Mucosa of descending colon (tissue), 3 donors: ENCODE measurements at regions not wholly inside any gene's neighbourhood (a gene's known extent, or its start where the extent isn't known, plus 50 kb on each side); places are given as distances from the start of the nearest gene placed in this dataset.

Experiments
- ATAC-seq: fragments of 200-7000 bp; cut with Tn5 transposase; one replicate; pipeline ENCODE4 v1.9.1; 2020; ENCODE audit warnings: mild to moderate bottlenecking, moderate library complexity
- DNase-seq, 3 donors: peaks; one replicate each; pipeline ENCODE4 v3.0.0-alpha.2; 2020
- H3K36me3 ChIP-seq: fragments of 200-600 bp; one replicate; pipeline ENCODE4 v1.8.0; 2021; ENCODE audit warnings: low read depth, mild to moderate bottlenecking
- H3K4me1 ChIP-seq: fragments of 200-600 bp; one replicate; pipeline ENCODE4 v1.8.0; 2021; ENCODE audit warnings: low read depth, mild to moderate bottlenecking
- H3K4me3 ChIP-seq: fragments of 200-600 bp; one replicate; pipeline ENCODE4 v1.8.0; 2021; ENCODE audit warnings: mild to moderate bottlenecking
- H3K9me3 ChIP-seq: fragments of 200-600 bp; one replicate; pipeline ENCODE4 v1.8.0; 2021; ENCODE audit warnings: mild to moderate bottlenecking
- intact Hi-C, 2 donors: fragments of 100-400 bp; cut with DNase I in 1 of 2; cut with micrococcal nuclease in 1 of 2; formaldehyde crosslinking; loops; one replicate each; pipeline versions ENCODE4 v1.11.0 to v1.11.1; 2022; cut with DNase I, micrococcal nuclease
- TF ChIP-seq, protein P1 (sequence below): fragments of 200-600 bp; IDR thresholded peaks from one replicate; pipeline ENCODE4 v1.8.0; 2022; ENCODE audit warnings: antibody characterized with exemption, mild to moderate bottlenecking
- donor health status: DM: no; HTN: no; CAD: no; lungs with moderate emphysema.
- donor health status: DM: no; HTN: no; CAD: no.
- donor health status: DM: no; HTN: yes; CAD: no.

DNA sequence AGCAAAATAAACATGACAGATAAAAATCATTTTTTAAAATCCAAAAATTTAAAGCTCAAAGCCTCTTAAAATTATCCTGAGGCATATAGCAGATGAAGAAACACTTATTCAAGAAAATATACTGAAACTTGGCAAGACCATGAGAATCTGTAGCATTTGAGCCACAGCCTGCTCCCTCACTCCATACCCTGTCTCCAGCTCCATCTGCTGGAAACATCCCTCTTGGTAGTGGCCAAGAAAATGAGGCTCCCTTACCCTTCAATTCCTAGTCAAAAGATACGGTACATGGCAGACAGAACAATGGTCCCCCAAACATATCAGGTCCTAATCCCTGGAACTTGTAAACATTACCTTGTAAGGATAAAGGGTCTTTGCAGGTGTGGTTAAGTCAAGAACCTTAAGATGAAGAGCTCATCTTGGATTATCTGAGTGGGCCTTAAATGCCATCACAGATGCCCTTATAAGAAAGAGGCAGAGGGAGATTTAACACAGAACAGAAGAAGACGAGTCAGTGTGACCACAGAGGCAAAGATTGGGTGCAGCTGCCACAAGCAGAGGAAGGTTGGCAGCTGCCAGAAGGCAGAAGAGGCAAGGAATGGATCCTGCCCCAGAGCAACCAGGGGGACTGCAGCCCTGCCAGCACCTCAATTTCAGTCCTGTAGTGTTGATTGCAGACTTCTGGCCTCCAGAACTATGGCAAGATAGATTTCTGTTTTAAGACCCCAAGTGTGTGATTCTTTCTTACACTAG, 149.4 kb downstream of the ZNF248 start:
- no peak for DNase-seq
- no peak for ATAC-seq
- H3K36me3 ChIP-seq: no peaks in the 10 kb centered on the region
- no peak overlapping the region for H3K4me3 ChIP-seq
- intact Hi-C loops: no loop called here
- TF ChIP-seq, protein P1, sequence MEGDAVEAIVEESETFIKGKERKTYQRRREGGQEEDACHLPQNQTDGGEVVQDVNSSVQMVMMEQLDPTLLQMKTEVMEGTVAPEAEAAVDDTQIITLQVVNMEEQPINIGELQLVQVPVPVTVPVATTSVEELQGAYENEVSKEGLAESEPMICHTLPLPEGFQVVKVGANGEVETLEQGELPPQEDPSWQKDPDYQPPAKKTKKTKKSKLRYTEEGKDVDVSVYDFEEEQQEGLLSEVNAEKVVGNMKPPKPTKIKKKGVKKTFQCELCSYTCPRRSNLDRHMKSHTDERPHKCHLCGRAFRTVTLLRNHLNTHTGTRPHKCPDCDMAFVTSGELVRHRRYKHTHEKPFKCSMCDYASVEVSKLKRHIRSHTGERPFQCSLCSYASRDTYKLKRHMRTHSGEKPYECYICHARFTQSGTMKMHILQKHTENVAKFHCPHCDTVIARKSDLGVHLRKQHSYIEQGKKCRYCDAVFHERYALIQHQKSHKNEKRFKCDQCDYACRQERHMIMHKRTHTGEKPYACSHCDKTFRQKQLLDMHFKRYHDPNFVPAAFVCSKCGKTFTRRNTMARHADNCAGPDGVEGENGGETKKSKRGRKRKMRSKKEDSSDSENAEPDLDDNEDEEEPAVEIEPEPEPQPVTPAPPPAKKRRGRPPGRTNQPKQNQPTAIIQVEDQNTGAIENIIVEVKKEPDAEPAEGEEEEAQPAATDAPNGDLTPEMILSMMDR: no peak
- no peaks in the 10 kb centered on the region for H3K4me1 ChIP-seq
- H3K9me3 ChIP-seq: peaks cover 32% of the 10 kb centered on the region

DNA sequence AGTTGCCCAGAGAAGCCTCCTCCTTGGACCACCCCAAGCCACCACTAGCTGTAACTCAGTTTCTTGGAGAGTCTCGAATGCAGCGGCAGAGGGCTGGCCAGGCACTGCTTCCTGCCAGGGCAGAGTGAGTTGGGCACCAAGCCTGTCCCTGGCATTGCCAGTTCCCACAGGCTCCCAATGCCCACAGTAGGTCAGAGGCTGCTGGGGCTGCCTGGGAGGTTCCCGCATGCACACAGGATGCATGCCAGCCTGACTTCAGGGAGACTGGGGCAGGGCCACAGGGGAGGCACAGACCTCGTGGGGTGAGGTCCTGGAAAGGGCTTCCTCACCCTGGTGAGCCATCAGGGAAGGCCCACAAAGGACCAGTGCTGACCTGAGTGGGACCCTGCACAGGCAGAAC, 152.8 kb downstream of the ZNF248 start:
- DNase-seq: no peak
- ATAC-seq: no peak
- intact Hi-C loops: no loop called here
- TF ChIP-seq, protein P1: no peak
- H3K4me3 ChIP-seq: no peak overlapping the region
- no peaks in the 10 kb centered on the region for H3K4me1 ChIP-seq
- H3K36me3 ChIP-seq: no peaks in the 10 kb centered on the region
- H3K9me3 ChIP-seq: peaks cover 37% of the 10 kb centered on the region

DNA sequence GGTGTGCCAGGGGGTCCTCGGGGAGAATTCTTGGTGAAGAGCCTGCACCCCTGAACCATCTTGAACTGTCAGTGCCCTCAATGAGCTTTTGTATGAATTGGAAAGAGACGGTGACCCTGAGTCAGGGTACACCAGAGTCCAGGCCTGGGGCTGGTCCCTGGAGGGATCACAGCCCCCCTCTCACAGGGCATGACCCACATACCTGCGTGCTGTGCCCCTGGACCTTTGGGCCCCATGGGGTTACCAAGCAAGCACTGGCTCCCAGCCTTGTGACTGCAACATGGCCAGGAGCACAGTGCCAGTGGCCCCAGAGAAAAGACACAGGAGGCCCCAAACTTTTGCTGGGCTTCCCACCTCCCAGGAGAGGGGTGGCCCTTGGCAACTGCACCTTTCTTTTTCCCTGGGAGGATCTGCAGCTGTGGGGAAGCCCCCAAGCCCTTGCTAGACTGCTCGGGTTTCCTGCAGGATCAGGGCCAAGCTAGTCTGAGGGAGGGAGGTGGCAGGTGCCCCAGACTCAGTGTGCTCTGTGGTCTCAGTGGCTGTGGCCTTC, 153.5 kb downstream of the ZNF248 start:
- no peak for DNase-seq
- Histone ChIP-seq H3K36me3 (no peaks in the 10 kb centered on the region), H3K9me3 (peaks cover 42% of the 10 kb centered on the region), H3K4me3 (no peak overlapping the region), H3K4me1 (no peaks in the 10 kb centered on the region)
- TF ChIP-seq, protein P1: no peak
- intact Hi-C loops: no loop called here
- ATAC-seq: no peak

DNA sequence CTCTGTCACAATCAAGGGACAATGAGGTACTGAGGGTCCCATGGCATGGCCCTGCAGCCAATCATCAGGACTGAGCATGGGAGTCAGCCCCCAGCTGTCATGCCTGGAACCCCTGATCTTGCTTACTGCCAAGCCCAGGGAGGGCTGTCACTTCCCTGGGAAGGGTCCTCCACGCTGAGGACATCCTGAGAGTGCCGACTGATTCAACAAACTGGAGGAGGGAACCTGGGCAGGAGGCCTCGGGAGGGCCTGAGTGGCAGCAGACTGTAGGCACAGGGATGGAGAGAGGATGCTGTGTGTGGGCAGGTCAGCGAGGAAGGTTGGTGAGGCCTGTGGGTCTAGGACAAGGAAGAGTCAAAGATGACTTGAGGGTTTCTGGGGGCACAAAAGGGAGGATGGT, 154.3 kb downstream of the ZNF248 start:
- DNase-seq (no peak), ATAC-seq (no peak)
- Histone ChIP-seq H3K9me3 (peaks cover 43% of the 10 kb centered on the region), H3K36me3 (no peaks in the 10 kb centered on the region), H3K4me3 (no peak overlapping the region), H3K4me1 (no peaks in the 10 kb centered on the region)
- TF ChIP-seq, protein P1: no peak
- intact Hi-C loops: no loop called here

DNA sequence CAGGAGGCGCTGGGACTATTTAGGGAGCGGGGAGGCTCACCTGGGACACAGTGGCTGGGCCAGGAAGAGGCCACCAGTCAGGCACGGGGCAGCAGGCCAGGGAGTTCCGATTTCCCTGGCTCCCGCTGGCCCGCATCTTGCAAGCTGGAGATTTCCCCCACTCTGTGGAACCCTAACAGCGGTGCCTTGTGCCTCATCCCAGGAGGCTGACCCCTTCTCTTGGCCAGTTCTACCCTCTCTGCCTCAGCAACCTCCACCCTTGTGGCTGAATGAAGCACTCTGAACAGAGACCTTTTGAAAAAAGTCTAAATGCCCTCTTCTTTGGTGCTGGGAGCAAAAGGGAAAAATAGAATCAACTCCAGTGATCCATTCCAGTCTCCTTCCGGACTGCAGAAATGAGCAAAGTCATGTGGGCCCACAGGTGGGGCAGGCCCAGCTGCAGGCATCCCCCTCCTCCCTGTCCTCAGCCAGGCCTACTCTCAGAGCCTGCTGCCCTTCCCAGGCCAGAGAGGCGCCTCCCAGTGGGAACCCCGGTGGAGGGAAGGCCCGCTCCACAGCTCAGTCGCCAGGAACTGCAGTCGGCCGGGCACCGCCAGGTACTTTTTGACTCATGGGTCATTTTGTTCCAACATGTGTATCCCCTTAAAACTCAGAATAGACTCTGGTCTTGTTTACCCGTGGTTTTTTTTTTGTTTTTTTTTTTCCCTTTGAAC, 155.5 kb downstream of the ZNF248 start:
- TF ChIP-seq, protein P1: no peak
- Histone ChIP-seq H3K4me3 (no peak overlapping the region), H3K36me3 (no peaks in the 10 kb centered on the region), H3K4me1 (no peaks in the 10 kb centered on the region), H3K9me3 (peaks cover 43% of the 10 kb centered on the region)
- intact Hi-C loops: no loop called here
- DNase-seq (no peak), ATAC-seq (no peak)
